ENCODE measurements at regions not wholly inside any gene's neighbourhood (a gene's known extent, or its start where the extent isn't known, plus 50 kb on each side); places are given as distances from the start of the nearest gene placed in this dataset.

DNA sequence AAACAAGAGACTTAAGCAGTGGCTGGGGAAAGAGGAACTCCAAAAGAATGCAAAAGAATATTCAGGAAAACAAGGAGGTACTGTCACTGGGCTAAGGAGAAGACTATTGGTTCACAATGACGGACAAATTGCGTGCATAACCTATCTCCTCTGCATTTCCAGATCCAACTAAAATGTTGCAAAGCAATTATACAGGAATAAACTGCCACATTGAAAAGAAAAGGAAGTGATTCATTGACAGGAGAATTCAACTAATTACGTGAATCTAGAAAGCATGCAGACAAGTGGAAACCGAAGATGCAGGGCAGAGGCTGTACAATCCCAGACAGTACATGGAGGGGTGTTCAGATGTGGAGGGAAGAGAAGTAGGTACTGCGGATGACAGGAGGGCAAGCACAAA, 152.8 kb upstream of the RIPOR2 start:
- H3K9ac ChIP-seq (ENCODE audit: extremely low read depth, insufficient read length, low read length) = no peak overlapping the region
- no peak overlapping the region for H3K23ac ChIP-seq (ENCODE audit: insufficient read length, low read depth, low read length)
- H3K36me3 Mint-ChIP-seq (ENCODE audit: insufficient read depth in 1 of 3, low read depth in 3 of 3) = no peaks in the 10 kb centered on the region
- H4K91ac ChIP-seq (ENCODE audit: insufficient read length, low read depth, low read length) = no peak overlapping the region
- H3K79me2 ChIP-seq (ENCODE audit: insufficient read depth, low read length) = peaks cover 1% of the 10 kb centered on the region; the same call in 1 of the 2 replicates
- H3K14ac ChIP-seq (ENCODE audit: insufficient read depth, low read length) = no peak overlapping the region
- no peak for DNase-seq
- peaks cover 0 to 11% of the 10 kb centered on the region in 2 experiments; a peak in 3 of 4 replicates for H3K4me1 Mint-ChIP-seq
- no peak overlapping the region for H3K27ac ChIP-seq (ENCODE audit: insufficient read length, low read depth, low read length)
- no peak overlapping the region for H2BK20ac ChIP-seq (ENCODE audit: low read depth, low read length, poor library complexity, severe bottlenecking)
- no peaks in the 10 kb centered on the region for H3K27me3 ChIP-seq (ENCODE audit: insufficient read depth, low read length)
- TF ChIP-seq CTCF (conservative IDR thresholded peaks at IDR 0.05) = no peak
- no peak overlapping the region for H3K56ac ChIP-seq (ENCODE audit: insufficient read length, low read depth, low read length)
- H2BK120ac ChIP-seq (ENCODE audit: low read depth, low read length, poor library complexity, severe bottlenecking) = no peak overlapping the region
- peaks cover 5% of the 10 kb centered on the region; the same call in 1 of the 2 replicates for H3K4me1 ChIP-seq (ENCODE audit: insufficient read depth, low read length)
- no peak overlapping the region for H4K8ac ChIP-seq (replicated peaks; ENCODE audit: insufficient read length, low read depth, low read length)
- H3T11ph ChIP-seq (ENCODE audit: low read length) = no peak overlapping the region
- no CpG with 5 or more reads among the region's 5 CpGs for WGBS (ENCODE audit: extremely low coverage, insufficient read length, low lambda C conversion rate)
- no peak overlapping the region for H2AK5ac ChIP-seq (ENCODE audit: insufficient read length, low read length)
- no peaks in the 10 kb centered on the region for H3K27me3 Mint-ChIP-seq (ENCODE audit: low read depth)
- H4K20me1 ChIP-seq (ENCODE audit: control insufficient read depth, insufficient read depth, insufficient read length) = no peaks in the 10 kb centered on the region
- no peak overlapping the region for H2BK15ac ChIP-seq (ENCODE audit: low read depth, low read length)
- H3K4me3 Mint-ChIP-seq = no peak overlapping the region
- H3K27ac Mint-ChIP-seq = no peak overlapping the region
- no peak overlapping the region for H4K5ac ChIP-seq (ENCODE audit: insufficient read length, low read depth, low read length)
- no peaks in the 10 kb centered on the region for H3K9me3 Mint-ChIP-seq
- no peak overlapping the region for H3K18ac ChIP-seq (ENCODE audit: insufficient read length, low read depth, low read length)
- H3K79me1 ChIP-seq (ENCODE audit: insufficient read depth, low read depth, low read length, poor library complexity, severe bottlenecking) = no peaks in the 10 kb centered on the region
- no peak overlapping the region for H2BK12ac ChIP-seq (ENCODE audit: insufficient read length, low read depth, low read length)
- H2AFZ ChIP-seq (ENCODE audit: low read length) = no peak overlapping the region
- H3K9me3 ChIP-seq (ENCODE audit: control insufficient read depth, low read depth, low read length) = no peaks in the 10 kb centered on the region
- H2BK5ac ChIP-seq (ENCODE audit: insufficient read length, low read length) = no peak overlapping the region
- H3K23me2 ChIP-seq (ENCODE audit: insufficient read length, low read depth, low read length, poor library complexity, severe bottlenecking) = no peaks in the 10 kb centered on the region
- H3K4ac ChIP-seq (ENCODE audit: low read depth, low read length) = no peak overlapping the region
- H3K4me2 ChIP-seq (ENCODE audit: insufficient read depth, insufficient read length, low read length) = no peak overlapping the region

Data from H9 (cell line).